ENCODE measurements at regions not wholly inside any gene's neighbourhood (a gene's known extent, or its start where the extent isn't known, plus 50 kb on each side); places are given as distances from the start of the nearest gene placed in this dataset.

DNA sequence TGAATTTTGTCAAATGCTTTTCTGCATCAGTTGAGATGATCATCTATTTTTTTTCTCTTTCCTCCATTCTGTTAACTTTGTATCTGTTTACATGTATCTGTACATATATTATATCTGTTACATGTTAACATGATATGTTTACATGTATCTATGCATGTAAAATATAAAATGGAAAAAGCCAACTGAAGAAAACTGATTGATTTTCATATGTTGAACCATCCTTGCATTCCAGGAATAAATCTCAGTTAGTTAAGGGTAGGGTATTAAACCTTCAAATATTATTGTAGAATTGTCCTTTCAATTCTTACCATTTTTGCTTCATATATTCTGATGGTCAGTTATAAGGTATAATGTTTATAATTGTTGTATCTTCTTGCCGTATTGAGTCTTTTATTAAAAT, 336.1 kb downstream of the ZFHX3 start:
- TF ChIP-seq TAF15 (IDR thresholded peaks at IDR 0.05; ENCODE audit: low read depth, low read length) (no peak), ZEB2 (IDR thresholded peaks at IDR 0.05) (no peak), ESRRA (IDR thresholded peaks at IDR 0.05; ENCODE audit: borderline replicate concordance, low read depth) (no peak), DIDO1 (tag; IDR thresholded peaks at IDR 0.05; ENCODE audit: low read depth) (no peak), TBL1XR1 (IDR thresholded peaks at IDR 0.05; ENCODE audit: low read length in 2 of 2) (no peak), JUN (IDR thresholded peaks at IDR 0.05; ENCODE audit: borderline replicate concordance, low read depth, low read length) (no peak), JUN (CRISPR knock-in tag; IDR thresholded peaks at IDR 0.05; ENCODE audit: borderline replicate concordance) (no peak), PTBP1 (IDR thresholded peaks at IDR 0.05; ENCODE audit: low read depth, low read length) (no peak), YY1 (IDR thresholded peaks at IDR 0.05; ENCODE audit: borderline replicate concordance in 1 of 3, control insufficient read depth in 1 of 3, extremely low read depth in 1 of 3, insufficient read depth in 3 of 3, insufficient read length in 1 of 3, insufficient replicate concordance in 2 of 3, low read depth in 1 of 3, low read length in 2 of 3) (no peak), SETDB1 (IDR thresholded peaks at IDR 0.05; ENCODE audit: low read length) (no peak)
- TF ChIP-seq, protein P1, sequence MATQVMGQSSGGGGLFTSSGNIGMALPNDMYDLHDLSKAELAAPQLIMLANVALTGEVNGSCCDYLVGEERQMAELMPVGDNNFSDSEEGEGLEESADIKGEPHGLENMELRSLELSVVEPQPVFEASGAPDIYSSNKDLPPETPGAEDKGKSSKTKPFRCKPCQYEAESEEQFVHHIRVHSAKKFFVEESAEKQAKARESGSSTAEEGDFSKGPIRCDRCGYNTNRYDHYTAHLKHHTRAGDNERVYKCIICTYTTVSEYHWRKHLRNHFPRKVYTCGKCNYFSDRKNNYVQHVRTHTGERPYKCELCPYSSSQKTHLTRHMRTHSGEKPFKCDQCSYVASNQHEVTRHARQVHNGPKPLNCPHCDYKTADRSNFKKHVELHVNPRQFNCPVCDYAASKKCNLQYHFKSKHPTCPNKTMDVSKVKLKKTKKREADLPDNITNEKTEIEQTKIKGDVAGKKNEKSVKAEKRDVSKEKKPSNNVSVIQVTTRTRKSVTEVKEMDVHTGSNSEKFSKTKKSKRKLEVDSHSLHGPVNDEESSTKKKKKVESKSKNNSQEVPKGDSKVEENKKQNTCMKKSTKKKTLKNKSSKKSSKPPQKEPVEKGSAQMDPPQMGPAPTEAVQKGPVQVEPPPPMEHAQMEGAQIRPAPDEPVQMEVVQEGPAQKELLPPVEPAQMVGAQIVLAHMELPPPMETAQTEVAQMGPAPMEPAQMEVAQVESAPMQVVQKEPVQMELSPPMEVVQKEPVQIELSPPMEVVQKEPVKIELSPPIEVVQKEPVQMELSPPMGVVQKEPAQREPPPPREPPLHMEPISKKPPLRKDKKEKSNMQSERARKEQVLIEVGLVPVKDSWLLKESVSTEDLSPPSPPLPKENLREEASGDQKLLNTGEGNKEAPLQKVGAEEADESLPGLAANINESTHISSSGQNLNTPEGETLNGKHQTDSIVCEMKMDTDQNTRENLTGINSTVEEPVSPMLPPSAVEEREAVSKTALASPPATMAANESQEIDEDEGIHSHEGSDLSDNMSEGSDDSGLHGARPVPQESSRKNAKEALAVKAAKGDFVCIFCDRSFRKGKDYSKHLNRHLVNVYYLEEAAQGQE (IDR thresholded peaks at IDR 0.05; ENCODE audit: borderline replicate concordance), result no peak
- TF ChIP-seq, protein P1 (CRISPR knock-in tag; IDR thresholded peaks at IDR 0.05; ENCODE audit: low read depth), result no peak

Data from K562 (cell line).